ENCODE measurements at regions not wholly inside any gene's neighbourhood (a gene's known extent, or its start where the extent isn't known, plus 50 kb on each side); places are given as distances from the start of the nearest gene placed in this dataset.

DNA sequence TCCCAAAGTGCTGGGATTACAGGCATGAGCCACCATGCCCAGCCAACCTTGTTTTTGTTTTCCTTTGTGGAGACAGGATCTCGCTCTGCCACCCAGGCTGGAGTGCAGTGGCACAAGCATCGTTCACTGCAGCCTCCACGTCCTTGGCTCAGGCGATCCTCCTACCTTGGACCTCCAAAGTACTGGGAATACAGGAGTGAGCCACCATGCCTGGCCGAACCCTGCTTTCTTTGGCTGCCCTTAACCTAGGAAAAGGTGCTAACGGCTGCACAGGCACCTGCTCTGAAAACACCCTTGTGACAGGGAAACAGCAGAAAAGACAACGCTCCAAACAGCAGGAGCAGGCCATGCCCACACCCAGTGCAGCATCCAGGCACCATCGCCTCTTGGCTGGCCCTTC lies 71.9 kb downstream of the OAT start:
- H3K27me3 Mint-ChIP-seq: peaks cover 21 to 37% of the 10 kb centered on the region in 2 donors
- H3K9me3 Mint-ChIP-seq: no peaks in the 10 kb centered on the region
- no peak overlapping the region for H3K27ac Mint-ChIP-seq
- no peak for ATAC-seq (replicated peaks)
- DNase-seq: no peak
- H3K4me3 Mint-ChIP-seq: no peak overlapping the region
- H3K4me1 Mint-ChIP-seq (ENCODE audit: low read depth in 2 of 2): peaks cover 0 to 4% of the 10 kb centered on the region in 2 donors
- H3K36me3 Mint-ChIP-seq (ENCODE audit: insufficient read depth): peaks cover 4% of the 10 kb centered on the region

DNA sequence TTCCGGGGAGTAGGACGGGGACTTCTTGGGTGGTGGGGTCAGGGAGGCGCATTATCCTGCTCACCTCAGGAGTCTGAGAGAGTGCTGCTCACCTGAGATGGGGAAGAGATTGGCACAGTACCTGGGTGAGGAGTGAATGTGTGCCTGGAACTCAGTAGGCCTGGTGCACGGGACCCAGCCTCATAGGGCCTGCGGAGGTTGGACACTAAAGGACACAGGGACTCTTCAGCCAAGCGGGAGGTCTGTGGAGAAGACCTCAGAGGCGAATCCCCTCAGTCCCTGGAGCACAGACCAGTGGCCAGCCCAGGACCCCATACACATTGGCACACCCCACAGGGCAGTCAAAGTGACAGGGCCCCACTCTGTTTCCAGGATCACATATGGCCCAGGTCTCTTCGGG lies 73.2 kb downstream of the OAT start:
- no peak overlapping the region for H3K4me3 Mint-ChIP-seq
- H3K27me3 Mint-ChIP-seq: peaks cover 20 to 37% of the 10 kb centered on the region in 2 donors
- DNase-seq (no peak), ATAC-seq (replicated peaks) (no peak)
- peaks cover 7 to 9% of the 10 kb centered on the region in 2 donors for H3K4me1 Mint-ChIP-seq (ENCODE audit: low read depth in 2 of 2)
- no peaks in the 10 kb centered on the region for H3K9me3 Mint-ChIP-seq
- peaks cover 5% of the 10 kb centered on the region for H3K36me3 Mint-ChIP-seq (ENCODE audit: insufficient read depth)
- no peak overlapping the region for H3K27ac Mint-ChIP-seq

DNA sequence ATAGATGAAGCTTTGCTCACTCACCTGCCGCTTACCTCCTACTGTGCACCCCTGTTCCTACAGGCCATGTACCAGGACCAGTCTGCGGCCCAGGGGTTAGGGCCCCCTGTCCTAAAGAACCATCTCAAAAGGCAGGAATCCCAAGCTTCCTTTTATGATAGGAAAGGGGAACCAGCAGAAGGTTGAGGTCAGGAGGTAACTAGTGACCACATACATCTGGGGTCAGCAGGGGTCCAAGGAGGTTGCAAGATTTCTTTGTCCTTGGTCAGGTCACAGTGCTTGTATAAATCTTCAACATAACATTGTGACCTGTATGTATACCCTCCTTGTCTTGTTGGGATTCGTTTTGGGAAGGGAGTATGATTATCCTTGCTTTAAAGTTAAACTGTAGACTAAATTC lies 73.8 kb downstream of the OAT start:
- H3K4me1 Mint-ChIP-seq (ENCODE audit: low read depth in 2 of 2): peaks cover 7 to 9% of the 10 kb centered on the region in 2 donors
- peaks cover 18 to 33% of the 10 kb centered on the region in 2 donors for H3K27me3 Mint-ChIP-seq
- no peaks in the 10 kb centered on the region for H3K9me3 Mint-ChIP-seq
- DNase-seq (no peak), ATAC-seq (replicated peaks) (no peak)
- no peak overlapping the region for H3K27ac Mint-ChIP-seq
- H3K4me3 Mint-ChIP-seq: no peak overlapping the region
- H3K36me3 Mint-ChIP-seq (ENCODE audit: insufficient read depth): peaks cover 5% of the 10 kb centered on the region

DNA sequence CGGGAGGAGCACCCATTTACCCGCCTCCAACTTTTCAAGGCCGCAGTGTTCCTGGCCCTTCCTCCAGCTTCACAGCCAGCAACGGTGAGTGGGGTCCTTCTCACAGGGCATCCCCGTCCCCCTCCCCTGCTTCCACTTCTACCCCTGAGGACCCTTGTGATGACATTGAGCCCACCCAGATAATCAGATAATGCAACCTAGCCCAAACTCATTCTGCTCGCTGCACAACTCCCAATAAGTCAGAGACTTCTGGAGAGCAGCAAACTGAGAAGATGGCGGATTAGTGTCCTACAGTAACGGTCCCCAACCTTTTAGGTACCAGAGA lies 74.5 kb downstream of the OAT start:
- peaks cover 13 to 26% of the 10 kb centered on the region in 2 donors for H3K27me3 Mint-ChIP-seq
- no peaks in the 10 kb centered on the region for H3K9me3 Mint-ChIP-seq
- H3K4me3 Mint-ChIP-seq: no peak overlapping the region
- H3K4me1 Mint-ChIP-seq (ENCODE audit: low read depth in 2 of 2): peaks cover 7 to 9% of the 10 kb centered on the region in 2 donors
- peaks cover 5% of the 10 kb centered on the region for H3K36me3 Mint-ChIP-seq (ENCODE audit: insufficient read depth)
- H3K27ac Mint-ChIP-seq: no peak overlapping the region
- DNase-seq (no peak), ATAC-seq (replicated peaks) (no peak)

DNA sequence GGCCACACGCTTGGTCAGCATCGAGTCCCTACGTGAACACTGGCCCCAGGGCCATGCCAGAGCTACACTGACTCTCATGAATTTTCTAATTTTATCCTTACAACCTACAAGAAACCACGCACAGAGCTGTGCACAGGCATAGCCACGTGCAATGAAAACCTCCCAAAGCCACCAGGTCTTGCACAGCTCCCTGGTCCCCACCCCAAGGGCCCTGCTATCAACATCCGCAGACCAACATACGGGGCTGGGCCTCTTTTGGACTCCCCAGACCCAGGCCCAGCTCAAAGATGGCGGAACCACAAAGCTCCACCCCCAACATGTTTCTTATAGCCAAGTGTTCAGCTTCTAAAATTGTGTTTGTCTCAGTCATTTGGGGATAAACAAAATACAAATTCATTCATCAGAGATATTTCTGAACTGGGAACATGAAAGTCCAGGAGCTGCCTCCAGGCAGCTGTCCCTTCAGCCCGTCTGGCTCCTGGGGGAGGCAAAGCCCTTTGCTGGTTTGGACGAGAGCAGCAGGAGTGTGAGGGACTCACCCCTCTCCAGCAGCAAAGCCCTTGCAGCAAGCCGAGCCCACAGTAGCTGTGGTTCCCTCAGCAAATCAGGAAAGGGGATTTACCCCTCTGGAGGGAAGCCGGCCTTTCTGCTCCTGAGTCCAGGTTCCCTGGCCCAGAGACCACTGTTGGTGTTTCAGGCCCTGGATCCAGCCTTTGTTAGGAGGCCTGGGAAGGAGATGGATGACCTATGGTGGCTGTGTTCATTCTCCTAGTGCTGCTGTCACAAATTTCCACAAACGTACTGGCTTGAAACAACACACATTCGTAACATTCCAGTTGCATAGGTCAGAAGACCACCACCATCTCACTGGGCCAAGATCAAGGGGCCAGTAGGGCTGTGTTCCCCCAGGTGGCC lies 75.1 kb downstream of the OAT start:
- Mint-ChIP-seq H3K9me3 (no peaks in the 10 kb centered on the region), H3K4me3 (no peak overlapping the region), H3K27me3 (peaks cover 7 to 20% of the 10 kb centered on the region in 2 donors), H3K4me1 (ENCODE audit: low read depth in 2 of 2) (peaks cover 7 to 9% of the 10 kb centered on the region in 2 donors), H3K36me3 (ENCODE audit: insufficient read depth) (peaks cover 5% of the 10 kb centered on the region), H3K27ac (no peak overlapping the region)
- ATAC-seq (replicated peaks) (no peak), DNase-seq (no peak)

DNA sequence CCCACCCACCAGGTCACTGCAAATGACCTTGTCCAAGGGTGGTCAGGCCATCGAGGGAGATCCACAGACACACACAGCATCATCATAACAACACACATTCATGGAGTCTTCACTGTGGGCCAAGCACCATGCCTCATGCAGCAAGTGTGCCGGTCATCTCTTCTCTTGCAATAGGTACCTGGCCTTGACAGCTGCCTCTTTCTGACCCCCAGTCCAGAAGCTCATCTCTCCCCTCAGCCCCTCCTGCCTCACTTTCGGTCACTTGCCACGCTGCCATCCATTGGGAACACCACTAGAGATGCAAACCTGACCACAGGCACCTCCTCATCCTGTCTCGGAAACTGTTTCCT lies 75.9 kb downstream of the OAT start:
- no peak for DNase-seq
- Mint-ChIP-seq H3K9me3 (no peaks in the 10 kb centered on the region), H3K4me3 (no peak overlapping the region), H3K27ac (peak overlapping the region in 1 of 2 donors; percentile 88), H3K4me1 (ENCODE audit: low read depth in 2 of 2) (peaks cover 7 to 9% of the 10 kb centered on the region in 2 donors), H3K27me3 (peaks cover 0 to 12% of the 10 kb centered on the region in 2 donors), H3K36me3 (ENCODE audit: insufficient read depth) (peaks cover 5% of the 10 kb centered on the region)
- ATAC-seq (replicated peaks): no peak

DNA sequence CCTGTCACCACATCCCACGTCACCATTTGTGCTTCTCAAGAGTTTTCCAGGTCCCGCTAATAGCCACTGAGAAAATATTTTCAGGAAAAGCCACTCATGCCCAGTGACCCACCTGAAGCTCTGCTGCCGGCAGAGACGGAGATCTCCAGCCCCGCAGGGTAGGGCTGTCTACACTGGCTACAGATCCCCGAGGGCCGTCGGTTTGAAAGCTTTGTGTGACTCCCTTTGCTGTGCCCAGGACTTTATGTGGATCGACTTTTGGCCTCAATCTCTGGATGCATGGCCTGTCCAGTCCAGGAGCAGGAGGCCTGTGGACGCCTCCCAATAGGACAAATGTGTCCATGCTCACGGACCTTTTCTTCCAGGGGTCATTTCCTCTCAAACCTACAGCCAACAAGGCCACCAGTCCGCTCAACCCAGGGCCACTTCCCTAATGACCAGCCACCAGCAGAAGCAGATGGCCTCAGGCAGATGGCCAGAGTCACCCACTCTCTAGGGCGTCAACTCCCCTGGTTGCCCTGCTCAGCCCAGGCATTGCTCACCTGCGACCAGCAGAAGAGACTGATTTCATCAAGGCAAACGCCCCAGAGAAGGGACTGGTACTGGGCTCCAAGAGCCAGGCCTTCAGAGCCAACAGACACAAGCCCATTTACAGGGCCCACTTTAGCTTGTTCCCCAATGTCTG lies 76.4 kb downstream of the OAT start:
- Mint-ChIP-seq H3K27me3 (peaks cover 0 to 11% of the 10 kb centered on the region in 2 donors), H3K36me3 (ENCODE audit: insufficient read depth) (peaks cover 5% of the 10 kb centered on the region), H3K4me3 (no peak overlapping the region), H3K4me1 (ENCODE audit: low read depth in 2 of 2) (peaks cover 7 to 9% of the 10 kb centered on the region in 2 donors), H3K9me3 (no peaks in the 10 kb centered on the region), H3K27ac (peak overlapping the region in 1 of 2 donors; percentile 88)
- no peak for DNase-seq
- ATAC-seq (replicated peaks): no peak

DNA sequence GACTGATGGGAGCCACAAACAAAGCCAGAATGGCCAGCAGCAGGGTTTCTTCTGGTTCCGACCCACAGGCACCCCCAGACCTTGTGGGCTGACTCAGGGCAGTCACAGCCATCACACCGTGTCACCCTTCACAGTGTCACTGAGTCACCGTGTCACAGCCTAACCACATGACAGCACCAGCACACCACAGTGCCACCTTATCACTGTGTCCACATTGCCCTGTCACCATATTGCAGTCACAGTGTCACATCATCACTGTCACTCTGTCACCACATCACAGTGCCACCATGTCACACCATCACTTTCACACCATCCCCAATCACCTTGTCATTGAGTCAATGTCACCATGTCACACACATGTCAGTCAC lies 77.0 kb downstream of the OAT start:
- peaks cover 5% of the 10 kb centered on the region for H3K36me3 Mint-ChIP-seq (ENCODE audit: insufficient read depth)
- H3K4me3 Mint-ChIP-seq: peak overlapping the region; percentile 43 to 45
- no peaks in the 10 kb centered on the region for H3K9me3 Mint-ChIP-seq
- peaks cover 7 to 9% of the 10 kb centered on the region in 2 donors for H3K4me1 Mint-ChIP-seq (ENCODE audit: low read depth in 2 of 2)
- ATAC-seq (replicated peaks) (peak; percentile 90), DNase-seq (peak; percentile 24 to 47 (median 32))
- H3K27ac Mint-ChIP-seq: peak overlapping the region in 1 of 2 donors; percentile 88
- H3K27me3 Mint-ChIP-seq: peaks cover 0 to 11% of the 10 kb centered on the region in 2 donors

DNA sequence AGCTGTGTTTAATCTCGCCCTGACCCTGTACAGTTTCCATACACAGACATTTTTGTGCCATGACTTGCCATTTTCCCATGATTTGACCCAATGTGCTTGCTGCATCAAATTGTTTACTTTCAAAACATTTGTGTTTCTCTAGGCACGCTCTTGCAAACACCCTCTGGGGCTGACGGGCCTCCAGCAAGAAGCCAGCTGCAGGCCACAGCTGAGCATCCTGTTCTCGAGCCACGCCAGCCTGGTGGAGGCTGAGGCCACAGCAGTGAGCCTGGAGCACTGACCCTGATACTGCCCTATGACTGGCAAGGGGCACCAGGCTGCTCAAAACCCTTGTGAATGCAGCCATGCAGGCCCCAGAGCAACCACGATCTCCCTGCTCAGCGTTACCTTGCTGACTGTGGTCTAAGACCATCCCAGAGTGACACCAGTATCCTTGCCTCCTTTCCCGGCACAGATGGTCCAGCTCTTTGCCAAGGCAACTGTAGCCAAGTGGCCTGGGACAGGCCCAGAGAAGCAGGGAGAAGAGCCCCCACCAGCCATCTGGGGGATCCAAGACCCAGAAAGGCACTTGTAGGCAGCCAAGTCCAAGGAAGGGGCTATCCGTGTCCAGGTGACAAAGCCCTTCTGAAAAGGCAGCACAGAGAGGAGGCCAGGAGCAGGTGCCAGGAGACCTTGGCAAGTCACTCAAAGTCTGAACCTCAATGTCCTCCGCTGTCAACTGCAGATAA lies 78.5 kb downstream of the OAT start:
- ATAC-seq (replicated peaks): no peak
- no peak for DNase-seq
- Mint-ChIP-seq H3K27ac (no peak overlapping the region), H3K4me3 (no peak overlapping the region), H3K4me1 (ENCODE audit: low read depth in 2 of 2) (peaks cover 7 to 9% of the 10 kb centered on the region in 2 donors), H3K27me3 (peaks cover 0 to 11% of the 10 kb centered on the region in 2 donors), H3K36me3 (ENCODE audit: insufficient read depth) (peaks cover 5% of the 10 kb centered on the region), H3K9me3 (no peaks in the 10 kb centered on the region)

DNA sequence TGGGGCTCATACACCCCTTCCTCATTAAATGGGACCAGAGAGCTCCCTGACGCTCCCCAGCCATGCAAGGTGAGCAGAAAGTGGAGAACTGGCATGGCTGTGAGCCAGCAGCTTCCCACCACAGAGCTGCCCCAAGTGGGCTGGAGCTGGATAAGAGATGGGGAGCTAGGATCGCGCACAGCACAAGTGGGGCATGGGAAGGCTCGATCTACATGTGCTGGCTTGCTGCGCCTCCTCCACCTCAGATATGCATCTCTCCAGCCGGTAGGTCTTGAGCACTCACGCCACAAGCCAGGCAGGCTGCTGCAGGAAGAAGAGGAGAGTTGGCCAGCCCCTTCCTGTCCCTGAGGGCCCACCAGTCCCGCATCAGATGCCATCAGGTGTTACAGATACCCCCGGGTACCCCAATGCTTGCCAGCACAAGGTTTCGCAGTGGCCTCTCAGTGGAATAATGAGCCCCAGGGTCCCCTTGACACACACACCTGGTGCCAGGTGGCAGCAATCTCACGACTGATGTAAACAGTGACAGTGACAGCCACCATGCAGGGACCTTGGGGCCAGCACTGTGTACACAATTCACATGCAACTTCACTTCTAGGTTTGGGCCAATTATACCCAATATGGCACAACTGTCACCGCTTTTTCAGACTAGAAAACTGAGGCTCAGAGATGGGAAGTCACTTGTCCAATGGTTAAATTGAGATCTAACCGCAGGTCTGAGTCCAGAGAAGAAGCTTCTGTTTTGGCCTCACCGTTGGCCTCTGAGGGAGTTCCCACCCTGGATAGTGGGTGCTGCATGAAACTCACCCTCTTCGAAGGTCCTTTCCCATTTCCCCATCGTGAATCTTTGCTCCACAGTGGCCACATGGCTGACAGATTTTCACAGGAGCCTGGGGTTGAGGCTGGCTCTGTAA lies 79.3 kb downstream of the OAT start:
- Mint-ChIP-seq H3K27ac (no peak overlapping the region), H3K36me3 (ENCODE audit: insufficient read depth) (peaks cover 5% of the 10 kb centered on the region), H3K27me3 (peaks cover 0 to 11% of the 10 kb centered on the region in 2 donors), H3K9me3 (no peaks in the 10 kb centered on the region), H3K4me1 (ENCODE audit: low read depth in 2 of 2) (peaks cover 7 to 9% of the 10 kb centered on the region in 2 donors), H3K4me3 (no peak overlapping the region)
- DNase-seq (no peak), ATAC-seq (replicated peaks) (no peak)

DNA sequence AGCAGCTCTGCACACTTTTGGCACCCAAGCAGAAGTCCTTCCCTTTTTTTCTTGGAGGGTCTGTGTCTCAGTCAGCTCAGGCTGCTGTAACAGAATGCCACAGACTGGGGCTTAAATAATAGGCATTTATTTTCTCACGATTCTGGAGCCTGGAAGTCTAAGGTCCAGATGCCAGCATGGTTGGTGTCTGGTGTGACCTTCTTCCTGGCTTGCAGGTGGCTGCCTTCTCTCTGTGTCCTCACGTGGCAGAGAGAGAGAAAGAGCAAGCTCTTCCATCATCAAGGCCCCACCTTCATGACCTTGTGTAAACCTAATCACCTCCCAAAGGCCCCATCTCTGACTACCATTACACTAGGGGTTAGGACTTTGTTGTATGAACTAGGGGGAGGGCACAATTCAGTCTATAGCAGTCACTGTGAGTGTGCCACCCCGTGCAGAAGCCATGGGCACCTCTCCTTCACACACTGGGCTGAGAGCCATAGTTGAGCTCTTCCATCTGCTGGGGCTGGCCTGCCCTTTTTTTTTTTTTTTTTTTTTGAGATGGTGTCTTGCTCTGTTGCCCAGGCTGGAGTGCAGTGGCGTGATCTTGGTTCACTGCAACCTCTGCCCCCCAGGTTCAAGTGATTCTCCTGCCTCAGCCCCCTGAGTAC lies 80.3 kb downstream of the OAT start:
- Mint-ChIP-seq H3K9me3 (no peaks in the 10 kb centered on the region), H3K36me3 (ENCODE audit: insufficient read depth) (peaks cover 5% of the 10 kb centered on the region), H3K4me3 (no peak overlapping the region), H3K4me1 (ENCODE audit: low read depth in 2 of 2) (peaks cover 7 to 9% of the 10 kb centered on the region in 2 donors), H3K27me3 (peaks cover 0 to 11% of the 10 kb centered on the region in 2 donors), H3K27ac (no peak overlapping the region)
- ATAC-seq (replicated peaks) (no peak), DNase-seq (no peak)

DNA sequence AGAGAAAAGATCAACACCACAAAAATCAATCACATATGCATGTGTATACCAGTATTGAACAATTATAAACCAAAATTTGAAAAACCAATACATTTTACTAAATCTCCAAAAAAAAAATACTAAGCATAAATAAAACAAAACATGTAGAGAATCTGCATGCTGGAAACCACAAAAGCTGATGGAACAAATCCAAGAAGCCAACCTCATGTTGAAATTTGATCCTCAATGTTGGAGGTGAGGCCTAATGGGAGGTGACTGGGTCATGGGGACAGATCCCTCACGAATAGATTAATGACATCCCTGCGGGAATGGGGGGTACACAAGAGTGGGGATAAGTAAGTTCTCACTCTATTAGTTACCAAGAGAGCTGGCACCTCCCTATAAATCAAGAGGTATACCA lies 82.5 kb downstream of the OAT start:
- ATAC-seq (replicated peaks): no peak
- Mint-ChIP-seq H3K9me3 (peaks cover 5 to 8% of the 10 kb centered on the region in 2 donors), H3K27ac (no peak overlapping the region), H3K36me3 (ENCODE audit: insufficient read depth) (no peaks in the 10 kb centered on the region), H3K27me3 (peaks cover 0 to 9% of the 10 kb centered on the region in 2 donors), H3K4me3 (no peak overlapping the region), H3K4me1 (ENCODE audit: low read depth in 2 of 2) (peaks cover 2 to 3% of the 10 kb centered on the region in 2 donors)
- DNase-seq: no peak

Data from effector memory CD8-positive, alpha-beta T cell (primary cell).